GM23248 (cell line): ENCODE measurements at regions not wholly inside any gene's neighbourhood (a gene's known extent, or its start where the extent isn't known, plus 50 kb on each side); places are given as distances from the start of the nearest gene placed in this dataset.

Experiments
- EZH2 ChIP-seq: fragments of 200-600 bp; sonication (generic); IDR thresholded peaks from 2 replicates; pipeline ENCODE4 v1.6.1; 2018; ENCODE audit warnings: antibody characterized with exemption, mild to moderate bottlenecking; ENCODE audit not compliant: insufficient read depth, poor library complexity, severe bottlenecking
- EZH2phosphoT487 ChIP-seq: fragments of 200-600 bp; sonication (generic); IDR thresholded peaks from 2 replicates; pipeline ENCODE4 v1.6.1; 2018; ENCODE audit warnings: antibody characterized with exemption, moderate library complexity, mild to moderate bottlenecking, low read depth; ENCODE audit not compliant: insufficient read depth

- TF ChIP-seq EZH2 (no peak), EZH2phosphoT487 (no peak)
Measured at GRCh38 chr2:239536186-239536585, 135.4 kb upstream of the HDAC4 start.
